Mesothelial cell of epicardium (in vitro differentiated cells): ENCODE measurements at regions not wholly inside any gene's neighbourhood (a gene's known extent, or its start where the extent isn't known, plus 50 kb on each side); places are given as distances from the start of the nearest gene placed in this dataset.

Source experiments
- DNase-seq, 2 experiments: peaks; one replicate each; pipeline ENCODE4 v3.0.0; 2021; ENCODE audit warnings: low spot score in 2 of 2; ENCODE audit not compliant: unreplicated experiment in 2 of 2
- H3K27ac Mint-ChIP-seq: 2 replicates; pipeline ENCODE4 v1.8.0; 2021; ENCODE audit warnings: mixed read lengths
- H3K27me3 Mint-ChIP-seq: 2 replicates; pipeline ENCODE4 v1.8.0; 2021; ENCODE audit warnings: low read depth, mixed read lengths
- H3K36me3 Mint-ChIP-seq: 2 replicates; pipeline ENCODE4 v1.8.0; 2021; ENCODE audit warnings: mixed read lengths
- H3K4me1 Mint-ChIP-seq: 2 replicates; pipeline ENCODE4 v1.8.0; 2021; ENCODE audit warnings: mixed read lengths
- H3K4me3 Mint-ChIP-seq: 2 replicates; pipeline ENCODE4 v1.8.0; 2021; ENCODE audit warnings: mild to moderate bottlenecking, moderate library complexity, mixed read lengths
- H3K9me3 Mint-ChIP-seq: 2 replicates; pipeline ENCODE4 v1.8.0; 2021; ENCODE audit warnings: mixed read lengths
- TF ChIP-seq, protein P1 (sequence below): fragments of 200-600 bp; sonication (generic); IDR thresholded peaks from one replicate; pipeline ENCODE4 v1.5.0; 2021; ENCODE audit warnings: antibody characterized with exemption; ENCODE audit not compliant: unreplicated experiment

DNA sequence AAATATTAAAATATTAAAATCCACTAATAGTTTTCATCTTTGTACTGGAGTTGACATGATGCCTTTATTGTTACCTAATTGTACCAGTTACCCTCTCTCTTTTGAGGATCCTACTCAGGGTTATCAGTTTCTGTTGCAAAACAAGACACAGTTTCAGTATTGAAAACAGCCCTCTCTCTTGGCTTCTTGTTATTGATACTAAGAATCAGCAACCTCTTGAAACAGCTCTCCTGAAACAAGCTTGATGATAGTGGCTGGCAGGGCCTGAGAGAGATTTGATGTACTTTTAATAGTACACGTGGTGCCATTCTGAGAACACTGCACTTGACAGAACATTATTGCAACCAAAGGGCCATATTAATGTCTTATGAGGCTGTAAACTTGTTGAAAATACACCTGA is 64.9 kb upstream of the MEI4 start:
- H3K27me3 Mint-ChIP-seq = no peaks in the 10 kb centered on the region
- no peaks in the 10 kb centered on the region for H3K36me3 Mint-ChIP-seq
- TF ChIP-seq, protein P1, sequence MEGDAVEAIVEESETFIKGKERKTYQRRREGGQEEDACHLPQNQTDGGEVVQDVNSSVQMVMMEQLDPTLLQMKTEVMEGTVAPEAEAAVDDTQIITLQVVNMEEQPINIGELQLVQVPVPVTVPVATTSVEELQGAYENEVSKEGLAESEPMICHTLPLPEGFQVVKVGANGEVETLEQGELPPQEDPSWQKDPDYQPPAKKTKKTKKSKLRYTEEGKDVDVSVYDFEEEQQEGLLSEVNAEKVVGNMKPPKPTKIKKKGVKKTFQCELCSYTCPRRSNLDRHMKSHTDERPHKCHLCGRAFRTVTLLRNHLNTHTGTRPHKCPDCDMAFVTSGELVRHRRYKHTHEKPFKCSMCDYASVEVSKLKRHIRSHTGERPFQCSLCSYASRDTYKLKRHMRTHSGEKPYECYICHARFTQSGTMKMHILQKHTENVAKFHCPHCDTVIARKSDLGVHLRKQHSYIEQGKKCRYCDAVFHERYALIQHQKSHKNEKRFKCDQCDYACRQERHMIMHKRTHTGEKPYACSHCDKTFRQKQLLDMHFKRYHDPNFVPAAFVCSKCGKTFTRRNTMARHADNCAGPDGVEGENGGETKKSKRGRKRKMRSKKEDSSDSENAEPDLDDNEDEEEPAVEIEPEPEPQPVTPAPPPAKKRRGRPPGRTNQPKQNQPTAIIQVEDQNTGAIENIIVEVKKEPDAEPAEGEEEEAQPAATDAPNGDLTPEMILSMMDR = no peak
- peaks cover under 1% of the 10 kb centered on the region for H3K9me3 Mint-ChIP-seq
- no peaks in the 10 kb centered on the region for H3K4me1 Mint-ChIP-seq
- no peak overlapping the region for H3K4me3 Mint-ChIP-seq
- H3K27ac Mint-ChIP-seq = no peak overlapping the region
- no peak for DNase-seq
